ENCODE measurements at regions not wholly inside any gene's neighbourhood (a gene's known extent, or its start where the extent isn't known, plus 50 kb on each side); places are given as distances from the start of the nearest gene placed in this dataset.
"Not testable (repeated sequence)": the region's sequence is repeated elsewhere in the genome, so short reads cannot be mapped to it uniquely, and the experiment has no call there.

GRCh38 chrX:26778320-26778888, 562.4 kb downstream of the MAGEB5 start:
- TF ChIP-seq EP300 (IDR thresholded peaks at IDR 0.05) (no peak), POLR2AphosphoS5 (IDR thresholded peaks at IDR 0.05) (no peak), POLR2A (IDR thresholded peaks at IDR 0.05) (no peak), CTCF (IDR thresholded peaks at IDR 0.05) (no peak)
- 60 to 85% methylated on average over 3 of the region's 3 CpGs for WGBS, 2 donors

GRCh38 chrX:26762253-26762652, 546.3 kb downstream of the MAGEB5 start:
- H3K27me3 ChIP-seq, result no peaks in the 10 kb centered on the region
- no peak for DNase-seq
- H3K27ac ChIP-seq, result no peak overlapping the region
- H3K4me3 ChIP-seq, result no peak overlapping the region
- no peak for ATAC-seq (ENCODE audit: low FRiP score in 2 of 2)
- no peaks in the 10 kb centered on the region for H3K36me3 ChIP-seq
- no peaks in the 10 kb centered on the region for H3K4me1 ChIP-seq
- WGBS, 2 donors, result 60 to 78% methylated on average over 2 of the region's 2 CpGs
- no peak for TF ChIP-seq POLR2AphosphoS5 (IDR thresholded peaks at IDR 0.05)
- TF ChIP-seq EP300 (IDR thresholded peaks at IDR 0.05), result no peak
- TF ChIP-seq POLR2A (IDR thresholded peaks at IDR 0.05), result no peak
- TF ChIP-seq CTCF (IDR thresholded peaks at IDR 0.05), result no peak
- H3K9me3 ChIP-seq, result no peaks in the 10 kb centered on the region

More at GRCh38 chrX:26778320-26778888, 562.4 kb downstream of the MAGEB5 start:
- H3K4me1 ChIP-seq, result no peaks in the 10 kb centered on the region
- no peak for DNase-seq
- H3K36me3 ChIP-seq, result no peaks in the 10 kb centered on the region
- H3K27ac ChIP-seq, result no peak overlapping the region
- no peak for ATAC-seq (ENCODE audit: low FRiP score in 2 of 2)
- peaks cover 0 to 9% (median 0%) of the 10 kb centered on the region in 4 donors for H3K9me3 ChIP-seq
- H3K4me3 ChIP-seq, result no peak overlapping the region
- H3K27me3 ChIP-seq, result no peaks in the 10 kb centered on the region

DNA sequence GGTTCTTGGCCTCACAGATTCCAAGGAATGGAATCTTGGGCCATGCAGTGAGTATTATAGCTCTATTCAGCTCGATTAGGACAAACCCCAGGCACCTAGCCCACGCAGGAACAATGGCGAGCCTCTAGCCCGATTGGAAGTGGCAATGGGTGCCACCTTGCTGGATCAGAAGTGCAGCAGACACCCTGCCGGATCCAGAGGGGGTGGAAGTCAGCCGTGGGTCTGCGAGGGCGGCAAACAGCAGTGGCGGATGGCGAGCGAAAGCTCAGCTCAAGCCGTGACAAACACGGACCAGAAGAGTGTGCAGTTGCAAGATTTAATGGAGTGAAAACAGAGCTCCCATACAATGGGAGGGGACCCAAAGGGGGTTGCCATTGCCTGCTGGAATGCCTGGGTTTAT, 539.8 kb downstream of the MAGEB5 start:
- not testable (repeated sequence) for H3K4me3 ChIP-seq; H3K9me3 ChIP-seq; H3K4me1 ChIP-seq; H3K36me3 ChIP-seq; H3K27me3 ChIP-seq; H3K27ac ChIP-seq; ATAC-seq (ENCODE audit: low FRiP score in 2 of 2)
- WGBS, 2 donors, result 70 to 90% methylated on average over 7 to 13 of the region's 13 CpGs
- DNase-seq, result peak in 1 of 2 donors; percentile 8

DNA sequence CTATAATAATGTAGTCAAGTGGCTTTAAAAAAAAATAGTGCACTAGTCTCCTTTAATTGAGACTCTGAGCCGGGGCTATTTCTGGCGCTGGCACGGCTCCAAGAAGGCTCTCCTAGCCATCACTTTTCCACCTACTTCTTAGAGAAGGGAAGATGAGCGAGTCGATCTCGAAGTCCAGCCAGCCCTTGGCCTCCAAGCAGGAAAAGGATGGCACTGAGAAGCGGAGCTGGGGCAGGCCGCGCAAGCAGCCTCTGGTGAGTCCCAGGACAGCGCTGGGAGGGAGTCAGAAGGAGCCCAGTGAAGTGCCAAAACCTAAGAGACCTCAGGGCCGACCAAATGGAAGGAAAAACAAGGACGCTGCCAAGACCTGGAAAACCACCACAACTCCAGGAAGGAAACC, 531.9 kb downstream of the MAGEB5 start:
- WGBS, 2 donors, result 79 to 83% methylated on average over 9 to 12 of the region's 12 CpGs
- Histone ChIP-seq H3K4me3 (no peak overlapping the region), H3K36me3 (no peaks in the 10 kb centered on the region), H3K4me1 (no peaks in the 10 kb centered on the region), H3K27ac (no peak overlapping the region), H3K27me3 (no peaks in the 10 kb centered on the region), H3K9me3 (no peaks in the 10 kb centered on the region)
- no peak for TF ChIP-seq POLR2A (IDR thresholded peaks at IDR 0.05)
- no peak for TF ChIP-seq CTCF (IDR thresholded peaks at IDR 0.05)
- no peak for TF ChIP-seq POLR2AphosphoS5 (IDR thresholded peaks at IDR 0.05)
- TF ChIP-seq EP300 (IDR thresholded peaks at IDR 0.05), result no peak
- DNase-seq (peak in 1 of 2 donors; percentile 12), ATAC-seq (ENCODE audit: low FRiP score in 2 of 2) (no peak)

DNA sequence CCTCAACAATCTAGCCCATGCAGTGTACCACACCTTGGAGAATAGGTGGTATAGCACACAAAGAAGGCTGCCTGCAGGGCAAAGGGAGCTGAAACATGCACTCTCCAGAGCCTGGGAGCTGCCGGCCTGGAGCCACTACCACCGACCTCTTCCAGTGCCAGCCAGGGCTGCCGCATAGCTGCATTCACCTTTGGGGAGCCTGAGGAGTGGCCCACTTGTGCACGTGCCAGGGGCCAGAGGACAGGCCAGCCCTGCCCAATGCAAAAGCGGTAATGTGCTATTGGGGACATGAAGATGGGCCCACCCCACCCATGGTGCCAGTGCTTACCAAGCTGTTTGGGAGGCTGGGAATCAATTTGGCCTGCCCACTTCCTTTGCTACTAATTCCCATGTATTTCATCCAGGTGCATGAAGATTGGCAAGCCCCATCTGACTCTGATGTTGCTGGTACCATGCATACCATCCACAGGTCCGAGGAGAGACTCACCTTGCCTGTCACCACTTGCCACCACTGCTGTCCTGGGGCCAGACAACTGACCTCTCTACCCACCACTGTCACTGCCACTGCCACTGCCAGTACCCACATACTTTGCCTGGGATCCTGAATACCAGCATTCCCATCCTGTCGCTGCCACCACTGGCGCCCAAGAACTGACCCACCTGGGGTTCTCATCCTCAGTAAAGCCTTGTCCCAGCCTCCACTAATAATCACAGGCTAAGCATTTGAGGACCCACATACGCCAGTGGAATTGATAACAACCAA, 506.9 kb downstream of the MAGEB5 start:
- Histone ChIP-seq H3K4me3 (no peak overlapping the region), H3K27me3 (no peaks in the 10 kb centered on the region), H3K27ac (no peak overlapping the region), H3K36me3 (no peaks in the 10 kb centered on the region), H3K4me1 (no peaks in the 10 kb centered on the region), H3K9me3 (no peaks in the 10 kb centered on the region)
- DNase-seq (peak in 1 of 2 donors; percentile 15), ATAC-seq (ENCODE audit: low FRiP score in 2 of 2) (peak in 1 of 2 donors; percentile 53)
- TF ChIP-seq EP300 (IDR thresholded peaks at IDR 0.05), result no peak
- TF ChIP-seq POLR2AphosphoS5 (IDR thresholded peaks at IDR 0.05), result no peak
- no peak for TF ChIP-seq POLR2A (IDR thresholded peaks at IDR 0.05)
- no peak for TF ChIP-seq CTCF (IDR thresholded peaks at IDR 0.05)
- 70 to 78% methylated on average over 2 to 9 of the region's 9 CpGs for WGBS, 2 donors
